CD14-positive monocyte (primary cell): ENCODE measurements at regions not wholly inside any gene's neighbourhood (a gene's known extent, or its start where the extent isn't known, plus 50 kb on each side); places are given as distances from the start of the nearest gene placed in this dataset.

Experiments used
- DNase-seq, 3 donors: peaks; one replicate each; pipeline ENCODE4 v3.0.0-alpha.2; 2011 to 2022
- H2AFZ ChIP-seq: 2 replicates; pipeline ENCODE4 v1.6.0; 2012; ENCODE audit warnings: mild to moderate bottlenecking, low read depth, low read length, inconsistent platforms; ENCODE audit not compliant: insufficient read depth, poor library complexity, severe bottlenecking
- H3K27ac ChIP-seq, 2 donors: 1 replicate in 1 of 2; 2 replicates in 1 of 2; pipeline ENCODE4 v1.5.1; 2012 to 2013; ENCODE audit warnings: low read length in 2 of 2, control low read depth in 1 of 2, inconsistent platforms in 1 of 2, low read depth in 1 of 2, mild to moderate bottlenecking in 1 of 2
- H3K27me3 ChIP-seq, 2 donors: one replicate each; pipeline versions ENCODE4 v1.6.0 to v1.6.1; 2011 to 2013; ENCODE audit warnings: low read length in 2 of 2; ENCODE audit not compliant: control insufficient read depth in 2 of 2, insufficient read depth in 2 of 2
- H3K36me3 ChIP-seq, 2 donors: replicated peaks in 1 of 2; 1 replicate in 1 of 2; 2 replicates in 1 of 2; pipeline versions ENCODE4 v1.5.1 to v1.6.1; 2012 to 2013; ENCODE audit warnings: low read length in 2 of 2, control low read depth in 1 of 2, inconsistent platforms in 1 of 2, mild to moderate bottlenecking in 1 of 2; ENCODE audit not compliant: insufficient read depth in 2 of 2, control insufficient read depth in 1 of 2
- H3K4me1 ChIP-seq, 2 donors: 1 replicate in 1 of 2; 2 replicates in 1 of 2; pipeline versions ENCODE4 v1.5.1 to v1.6.1; 2012 to 2013; ENCODE audit warnings: low read length in 2 of 2, control low read depth in 1 of 2, inconsistent platforms in 1 of 2, mild to moderate bottlenecking in 1 of 2, moderate library complexity in 1 of 2; ENCODE audit not compliant: insufficient read depth in 2 of 2, control insufficient read depth in 1 of 2
- H3K4me2 ChIP-seq: replicated peaks from 2 replicates; pipeline ENCODE3; 2012; ENCODE audit warnings: low read length, moderate library complexity, mild to moderate bottlenecking; ENCODE audit not compliant: poor library complexity, severe bottlenecking; ENCODE audit errors: extremely low read depth
- H3K4me3 ChIP-seq, 3 experiments: fragments of 200-600 bp in 1 of 3; sonication (generic) in 1 of 3; replicated peaks in 1 of 3; 1 replicate in 2 of 3; 2 replicates in 1 of 3; pipeline ENCODE4 v1.5.1; 2011 to 2013; ENCODE audit warnings: low read length in 3 of 3, mild to moderate bottlenecking in 3 of 3, control low read depth in 2 of 3, low read depth in 2 of 3, inconsistent platforms in 1 of 3, moderate library complexity in 1 of 3
- H3K79me2 ChIP-seq: 2 replicates; pipeline ENCODE4 v1.6.0; 2012; ENCODE audit warnings: mild to moderate bottlenecking, control low read depth, inconsistent platforms, low read length, moderate library complexity; ENCODE audit not compliant: insufficient read depth
- H3K9ac ChIP-seq: 2 replicates; pipeline ENCODE4 v1.6.0; 2017; ENCODE audit warnings: low read length, mild to moderate bottlenecking; ENCODE audit not compliant: insufficient read depth, poor library complexity, severe bottlenecking
- H3K9me3 ChIP-seq, 2 donors: replicated peaks in 1 of 2; 1 replicate in 1 of 2; 2 replicates in 1 of 2; pipeline versions ENCODE4 v1.5.1 to v1.6.1; 2012 to 2013; ENCODE audit warnings: low read length in 2 of 2, control low read depth in 1 of 2; ENCODE audit not compliant: control insufficient read depth in 1 of 2, insufficient read depth in 1 of 2
- H4K20me1 ChIP-seq: 2 replicates; pipeline ENCODE4 v1.6.0; 2012; ENCODE audit warnings: mild to moderate bottlenecking, low read length, control low read depth, moderate library complexity; ENCODE audit not compliant: insufficient read depth
- H3K27ac Mint-ChIP-seq, 7 donors: one replicate each; pipeline ENCODE4 v1.8.0; 2020; ENCODE audit warnings: mild to moderate bottlenecking in 7 of 7, mixed read lengths in 7 of 7, moderate library complexity in 6 of 7, inconsistent platforms in 2 of 7
- H3K27me3 Mint-ChIP-seq, 3 donors: one replicate each; pipeline ENCODE4 v1.8.0; 2021 to 2022; ENCODE audit warnings: low read depth in 3 of 3, mild to moderate bottlenecking in 3 of 3, mixed read lengths in 3 of 3, moderate library complexity in 3 of 3, inconsistent platforms in 1 of 3
- H3K36me3 Mint-ChIP-seq, 2 donors: one replicate each; pipeline ENCODE4 v1.8.0; 2020; ENCODE audit warnings: mixed read lengths in 2 of 2, inconsistent platforms in 1 of 2, mild to moderate bottlenecking in 1 of 2
- H3K4me1 Mint-ChIP-seq: one replicate; pipeline ENCODE4 v1.8.0; 2020; ENCODE audit warnings: mild to moderate bottlenecking, mixed read lengths
- H3K4me3 Mint-ChIP-seq, 2 donors: one replicate each; pipeline ENCODE4 v1.8.0; 2020; ENCODE audit warnings: mild to moderate bottlenecking in 2 of 2, mixed read lengths in 2 of 2, moderate library complexity in 1 of 2
- H3K9me3 Mint-ChIP-seq, 7 donors: one replicate each; pipeline ENCODE4 v1.8.0; 2020 to 2022; ENCODE audit warnings: mixed read lengths in 7 of 7, mild to moderate bottlenecking in 6 of 7, moderate library complexity in 6 of 7, inconsistent platforms in 2 of 7
- CTCF ChIP-seq: fragments of 200-600 bp; IDR thresholded peaks from one replicate; pipeline ENCODE4 v1.8.0; 2022; ENCODE audit warnings: antibody characterized with exemption, mild to moderate bottlenecking
- WGBS: methylation state at CpG from one replicate; pipeline ENCODE4 v1.1.5; 2013; ENCODE audit warnings: missing lambda C conversion rate; ENCODE audit not compliant: insufficient coverage; 5-methylcytosine and 5-hydroxymethylcytosine counted together
- intact Hi-C, 2 donors: fragments of 100-400 bp; cut with micrococcal nuclease; formaldehyde crosslinking; loops; one replicate each; pipeline versions ENCODE4 v1.15.0 to v1.15.1; 2023

DNA sequence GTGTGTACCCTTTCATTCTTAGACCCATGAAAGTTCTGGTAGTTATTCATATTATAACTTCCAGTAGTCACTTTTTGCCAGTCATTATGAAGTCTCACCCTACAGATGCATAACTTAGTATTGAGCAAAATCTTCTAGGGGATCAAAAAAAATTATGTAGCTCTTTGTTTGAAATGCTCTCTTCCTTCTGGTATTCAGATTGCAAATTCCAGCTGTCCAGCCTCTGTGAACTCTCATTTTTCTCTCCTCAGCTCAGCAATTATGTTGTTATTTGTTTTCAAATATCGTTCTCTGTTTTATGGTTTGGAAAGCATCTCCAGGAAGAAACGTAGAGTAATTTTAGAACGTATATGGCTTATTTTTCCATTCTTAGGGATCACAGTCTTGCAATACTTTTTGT lies 442.5 kb downstream of the SEMA3D start:
- H3K4me2 ChIP-seq = no peak overlapping the region
- WGBS = no CpG with 5 or more reads among the region's 3 CpGs
- no peaks in the 10 kb centered on the region for H3K79me2 ChIP-seq
- H3K27ac ChIP-seq = no peak overlapping the region
- Mint-ChIP-seq H3K4me1 (no peaks in the 10 kb centered on the region), H3K4me3 (no peak overlapping the region), H3K9me3 (peaks cover 0 to 6% (median 0%) of the 10 kb centered on the region in 7 donors), H3K27ac (no peak overlapping the region), H3K27me3 (peaks cover 0 to 3% (median 0%) of the 10 kb centered on the region in 3 donors), H3K36me3 (no peaks in the 10 kb centered on the region)
- no peaks in the 10 kb centered on the region for H3K27me3 ChIP-seq
- TF ChIP-seq CTCF = no peak
- H2AFZ ChIP-seq = no peak overlapping the region
- no peaks in the 10 kb centered on the region for H4K20me1 ChIP-seq
- intact Hi-C loops = no loop called here
- H3K9me3 ChIP-seq = peaks cover 0 to 11% of the 10 kb centered on the region in 2 donors
- no peak overlapping the region for H3K4me3 ChIP-seq
- no peak for DNase-seq
- H3K4me1 ChIP-seq = no peaks in the 10 kb centered on the region
- no peak overlapping the region for H3K9ac ChIP-seq
- H3K36me3 ChIP-seq = no peaks in the 10 kb centered on the region

DNA sequence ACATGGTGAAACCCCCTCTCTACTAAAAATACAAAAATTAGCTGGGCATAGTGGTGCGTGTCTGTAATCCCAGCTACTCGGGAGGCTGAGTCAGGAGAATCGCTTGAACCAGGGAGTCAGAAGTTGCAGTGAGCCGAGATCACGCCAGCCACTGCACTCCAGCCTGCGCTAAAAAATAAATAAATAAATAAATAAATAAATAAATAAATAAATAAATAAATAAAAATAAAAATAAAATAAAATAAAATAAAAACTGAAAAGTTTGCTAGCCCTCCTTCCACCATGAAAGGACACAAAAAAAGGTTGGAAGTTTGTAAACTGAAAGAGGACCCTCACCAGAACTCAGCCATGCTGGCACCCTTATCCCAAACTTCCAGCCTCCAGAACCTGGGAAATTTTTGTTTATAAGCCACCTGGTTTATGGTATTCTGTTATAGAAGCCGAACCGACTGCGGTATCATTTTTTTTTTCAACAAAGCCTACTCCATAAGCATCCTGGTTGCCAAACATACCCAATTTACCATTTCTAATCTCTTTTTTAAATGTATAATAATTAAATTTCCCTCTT lies 448.2 kb downstream of the SEMA3D start:
- H3K4me3 Mint-ChIP-seq = no peak overlapping the region
- no peaks in the 10 kb centered on the region for H3K4me1 Mint-ChIP-seq
- DNase-seq = no peak
- H3K9ac ChIP-seq = no peak overlapping the region
- no peaks in the 10 kb centered on the region for H3K79me2 ChIP-seq
- H3K4me2 ChIP-seq = no peak overlapping the region
- no peaks in the 10 kb centered on the region for H3K4me1 ChIP-seq
- H3K9me3 ChIP-seq = no peaks in the 10 kb centered on the region
- H2AFZ ChIP-seq = no peak overlapping the region
- no peaks in the 10 kb centered on the region for H4K20me1 ChIP-seq
- no CpG with 5 or more reads among the region's 9 CpGs for WGBS
- H3K27ac ChIP-seq = no peak overlapping the region
- H3K27me3 ChIP-seq = no peaks in the 10 kb centered on the region
- H3K36me3 Mint-ChIP-seq = no peaks in the 10 kb centered on the region
- intact Hi-C loops = no loop called here
- H3K27ac Mint-ChIP-seq = no peak overlapping the region
- H3K4me3 ChIP-seq = no peak overlapping the region
- H3K27me3 Mint-ChIP-seq = peaks cover 0 to 2% (median 0%) of the 10 kb centered on the region in 3 donors
- no peak for TF ChIP-seq CTCF
- H3K36me3 ChIP-seq = no peaks in the 10 kb centered on the region
- peaks cover 0 to 5% (median 2%) of the 10 kb centered on the region in 7 donors for H3K9me3 Mint-ChIP-seq
